Stimulated activated CD4-positive, alpha-beta T cell treated with anti-CD3 and anti-CD28 coated beads, TNF-alpha, amount 100 ng/mL, for 48 hours (primary cell): ENCODE measurements at regions not wholly inside any gene's neighbourhood (a gene's known extent, or its start where the extent isn't known, plus 50 kb on each side); places are given as distances from the start of the nearest gene placed in this dataset.
"Not testable (repeated sequence)": the region's sequence is repeated elsewhere in the genome, so short reads cannot be mapped to it uniquely, and the experiment has no call there.

ENCODE experiments used
- DNase-seq, 3 donors: peaks; one replicate each; pipeline ENCODE4 v3.0.0-alpha.2; 2020; ENCODE audit warnings: low read depth in 3 of 3

- no peak for DNase-seq
These were observed 84.8 kb upstream of the ZFP42 start for GRCh38 chr4:187910741-187911140.

- DNase-seq: not testable (repeated sequence)
These were observed 80.2 kb upstream of the ZFP42 start for GRCh38 chr4:187915406-187915805.

GRCh38 chr4:187919966-187920365 is 75.6 kb upstream of the ZFP42 start:
- no peak for DNase-seq

GRCh38 chr4:187921946-187922623 is 73.5 kb upstream of the ZFP42 start:
- DNase-seq: no peak

DNA sequence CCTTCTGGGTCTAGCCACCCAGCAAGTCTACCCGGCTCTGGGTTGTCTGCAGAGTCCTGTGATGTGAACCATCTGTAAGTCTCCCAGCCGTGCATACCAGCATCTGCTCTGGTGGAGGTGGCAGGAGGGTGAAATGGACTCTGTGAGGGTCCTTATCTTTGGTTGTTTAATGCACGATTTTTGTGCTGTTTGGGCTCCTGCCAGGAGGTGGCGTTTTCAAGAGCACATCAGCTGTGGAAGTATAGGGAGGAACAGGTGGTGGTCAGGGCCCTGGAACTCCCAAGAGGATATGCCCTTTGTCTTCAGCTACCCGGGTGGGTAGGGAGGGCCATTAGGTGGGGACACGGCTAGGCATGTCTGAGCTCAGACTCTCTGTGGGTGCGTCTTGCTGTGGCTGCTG is 66.5 kb upstream of the ZFP42 start:
- DNase-seq: no peak

- DNase-seq: no peak
These were observed 60.8 kb upstream of the ZFP42 start for GRCh38 chr4:187934766-187935165.

- DNase-seq: no peak
These were observed 58.0 kb upstream of the ZFP42 start for GRCh38 chr4:187937557-187937956.

DNA sequence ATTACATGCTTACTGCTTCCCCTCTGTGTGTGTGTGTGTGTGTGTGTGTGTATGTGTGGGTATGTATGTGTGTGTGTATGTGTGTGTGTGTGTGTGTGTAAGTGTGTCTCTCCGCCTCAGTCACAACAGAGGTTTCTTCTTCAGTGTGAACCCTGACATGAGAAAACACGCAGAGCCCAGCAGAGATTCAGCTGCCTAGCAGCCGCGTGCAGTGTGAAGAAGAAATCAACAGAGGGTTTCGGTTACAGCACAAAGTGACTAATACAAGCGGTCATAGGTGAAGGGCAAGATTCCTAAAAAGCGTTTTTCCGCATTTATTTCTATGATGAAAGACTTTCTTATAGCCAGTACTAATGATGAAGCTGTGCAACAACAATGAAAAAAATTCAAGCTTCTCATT is 55.3 kb upstream of the ZFP42 start:
- no peak for DNase-seq

DNA sequence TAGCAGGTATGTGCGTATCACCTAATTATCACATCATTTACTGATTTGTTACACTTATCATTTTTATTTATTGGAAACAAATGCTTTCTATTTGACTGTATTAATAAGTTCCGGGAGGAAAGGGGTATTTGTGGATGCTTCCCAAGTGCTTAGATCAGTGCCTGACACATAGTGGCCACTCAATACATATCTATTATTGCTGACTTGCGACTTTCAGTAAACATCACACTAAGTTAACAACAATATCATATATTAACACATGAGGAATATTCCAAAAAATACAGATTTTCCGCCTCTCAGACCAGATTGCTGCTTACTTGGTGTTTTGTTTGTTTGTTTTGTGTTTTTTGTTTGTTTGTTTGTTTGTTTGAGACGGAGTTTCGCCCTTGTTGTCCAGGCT is 52.6 kb upstream of the ZFP42 start:
- DNase-seq: no peak

DNA sequence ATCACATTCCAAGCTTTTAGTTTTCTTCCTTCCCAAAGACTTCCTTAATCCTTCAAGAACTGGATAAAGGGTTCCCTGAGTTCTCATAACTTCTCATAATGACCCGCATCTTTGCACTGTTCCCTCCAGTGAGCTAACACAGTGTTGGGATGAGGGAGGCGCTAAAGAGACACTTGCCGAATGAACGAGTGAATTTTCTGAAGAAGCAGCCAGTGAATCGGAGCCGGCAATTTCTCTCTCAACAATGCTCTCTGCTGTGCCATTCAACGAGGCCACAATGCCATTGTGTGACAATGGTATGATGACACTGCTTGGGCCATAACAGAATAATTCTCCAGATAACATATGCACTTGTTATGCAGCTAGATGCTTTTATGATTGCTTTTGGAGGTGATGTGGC is 51.4 kb upstream of the ZFP42 start:
- DNase-seq: no peak
